ENCODE measurements at regions not wholly inside any gene's neighbourhood (a gene's known extent, or its start where the extent isn't known, plus 50 kb on each side); places are given as distances from the start of the nearest gene placed in this dataset.

GRCh38 chr4:178288462-178288861 lies 846.2 kb upstream of the AGA start:
- no peak for TF ChIP-seq CTCF (IDR thresholded peaks at IDR 0.05; ENCODE audit: low read depth, low read length)
- no peak overlapping the region for H3K4me3 ChIP-seq (ENCODE audit: low read depth, low read length)
- in situ Hi-C loops (cut with HindIII; ENCODE audit: low sequenced_read_pairs) = no loop called here
- DNase-seq (ENCODE audit: low read depth, low spot score) = no peak

- in situ Hi-C loops (cut with HindIII; ENCODE audit: low sequenced_read_pairs) = no loop called here
- H3K4me3 ChIP-seq (ENCODE audit: low read depth, low read length) = no peak overlapping the region
- TF ChIP-seq CTCF (IDR thresholded peaks at IDR 0.05; ENCODE audit: low read depth, low read length) = no peak
- DNase-seq (ENCODE audit: low read depth, low spot score) = no peak
Measured at GRCh38 chr4:178293601-178294000, 851.4 kb upstream of the AGA start.

- no peak for DNase-seq (ENCODE audit: low read depth, low spot score)
- no peak overlapping the region for H3K4me3 ChIP-seq (ENCODE audit: low read depth, low read length)
- in situ Hi-C loops (cut with HindIII; ENCODE audit: low sequenced_read_pairs) = no loop called here
- TF ChIP-seq CTCF (IDR thresholded peaks at IDR 0.05; ENCODE audit: low read depth, low read length) = no peak
Measured at GRCh38 chr4:178296669-178297068, 854.4 kb upstream of the AGA start.

- in situ Hi-C loops (cut with HindIII; ENCODE audit: low sequenced_read_pairs) = no loop called here
- H3K4me3 ChIP-seq (ENCODE audit: low read depth, low read length) = no peak overlapping the region
- TF ChIP-seq CTCF (IDR thresholded peaks at IDR 0.05; ENCODE audit: low read depth, low read length) = no peak
- DNase-seq (ENCODE audit: low read depth, low spot score) = peak; percentile 30
Measured at GRCh38 chr4:178306565-178306964, 864.3 kb upstream of the AGA start.

- TF ChIP-seq CTCF (IDR thresholded peaks at IDR 0.05; ENCODE audit: low read depth, low read length) = no peak
- DNase-seq (ENCODE audit: low read depth, low spot score) = no peak
- H3K4me3 ChIP-seq (ENCODE audit: low read depth, low read length) = no peak overlapping the region
- in situ Hi-C loops (cut with HindIII; ENCODE audit: low sequenced_read_pairs) = no loop called here
Measured at GRCh38 chr4:178309890-178310289, 867.7 kb upstream of the AGA start.

GRCh38 chr4:178311997-178312396 lies 869.8 kb upstream of the AGA start:
- no peak overlapping the region for H3K4me3 ChIP-seq (ENCODE audit: low read depth, low read length)
- no peak for TF ChIP-seq CTCF (IDR thresholded peaks at IDR 0.05; ENCODE audit: low read depth, low read length)
- no peak for DNase-seq (ENCODE audit: low read depth, low spot score)
- in situ Hi-C loops (cut with HindIII; ENCODE audit: low sequenced_read_pairs) = no loop called here

- no peak for DNase-seq (ENCODE audit: low read depth, low spot score)
- in situ Hi-C loops (cut with HindIII; ENCODE audit: low sequenced_read_pairs) = no loop called here
- TF ChIP-seq CTCF (IDR thresholded peaks at IDR 0.05; ENCODE audit: low read depth, low read length) = no peak
- H3K4me3 ChIP-seq (ENCODE audit: low read depth, low read length) = no peak overlapping the region
Measured at GRCh38 chr4:178314287-178314686, 872.0 kb upstream of the AGA start.

Data from astrocyte of the spinal cord (primary cell).